ENCODE measurements at regions not wholly inside any gene's neighbourhood (a gene's known extent, or its start where the extent isn't known, plus 50 kb on each side); places are given as distances from the start of the nearest gene placed in this dataset.

DNA sequence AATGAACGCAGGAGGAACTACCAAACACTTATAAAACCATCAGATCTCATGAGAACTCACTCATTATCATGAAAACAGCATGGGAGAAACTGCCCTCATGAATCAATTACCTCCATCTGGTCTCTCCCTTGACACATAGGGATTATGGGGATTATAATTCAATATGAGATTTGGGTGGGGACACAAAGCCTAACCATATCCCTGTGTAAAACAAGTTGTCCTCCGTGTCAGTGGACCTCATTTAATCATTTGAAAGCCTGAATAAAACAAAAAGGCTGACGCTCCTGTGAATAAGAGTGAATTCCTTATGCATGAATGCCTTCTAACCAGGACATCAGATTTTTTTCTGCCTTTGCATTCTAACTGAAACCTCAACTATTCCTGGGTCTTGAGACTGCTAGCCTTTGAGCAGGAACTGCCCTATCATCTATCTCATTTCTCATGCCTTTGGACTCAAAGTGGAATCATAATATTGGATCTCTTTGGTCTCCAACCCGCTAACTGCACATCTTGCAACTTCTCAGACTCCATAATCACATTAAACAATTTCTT, 648.8 kb downstream of the ADGRL2 start:
- DNase-seq (ENCODE audit: low spot score), result no peak

DNA sequence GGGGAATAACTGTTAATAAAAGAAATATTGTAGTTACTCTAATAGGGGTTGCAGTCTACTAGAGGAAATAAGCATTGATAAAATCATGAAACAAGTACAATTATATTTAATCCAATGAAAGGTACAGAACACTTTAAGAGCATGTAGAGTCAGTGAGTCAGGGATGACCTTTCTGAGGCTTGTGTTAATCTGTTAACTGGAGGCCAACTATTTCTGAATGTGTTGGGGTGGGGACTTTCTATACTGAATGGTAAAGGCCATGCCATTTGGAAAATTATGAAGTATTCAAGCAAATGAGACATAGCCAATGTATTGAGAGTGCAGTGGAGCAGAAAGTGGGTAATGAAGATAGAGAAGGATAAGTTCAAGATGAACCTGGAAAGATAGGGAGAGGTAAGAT, 646.2 kb downstream of the ADGRL2 start:
- no peak for DNase-seq (ENCODE audit: low spot score)

DNA sequence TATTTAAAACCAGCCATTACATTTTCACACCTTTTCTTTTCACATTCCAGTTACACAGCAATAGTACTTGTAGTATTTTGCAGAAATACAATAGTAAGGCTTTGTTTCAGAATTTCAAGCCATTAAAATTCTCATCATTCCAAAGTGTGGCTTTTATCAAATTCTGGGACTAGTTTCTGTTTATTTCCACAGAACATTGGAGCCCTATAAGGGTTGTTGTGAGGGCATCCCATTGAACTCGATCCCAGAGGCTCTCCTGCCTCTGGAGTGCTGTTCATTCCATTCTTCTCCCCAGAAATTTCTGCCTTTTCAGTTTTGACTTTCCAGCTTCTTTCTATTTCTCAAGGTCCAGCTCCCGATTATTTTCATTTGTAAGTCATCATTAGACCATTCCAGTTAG, 645.5 kb downstream of the ADGRL2 start:
- no peak for DNase-seq (ENCODE audit: low spot score)

DNA sequence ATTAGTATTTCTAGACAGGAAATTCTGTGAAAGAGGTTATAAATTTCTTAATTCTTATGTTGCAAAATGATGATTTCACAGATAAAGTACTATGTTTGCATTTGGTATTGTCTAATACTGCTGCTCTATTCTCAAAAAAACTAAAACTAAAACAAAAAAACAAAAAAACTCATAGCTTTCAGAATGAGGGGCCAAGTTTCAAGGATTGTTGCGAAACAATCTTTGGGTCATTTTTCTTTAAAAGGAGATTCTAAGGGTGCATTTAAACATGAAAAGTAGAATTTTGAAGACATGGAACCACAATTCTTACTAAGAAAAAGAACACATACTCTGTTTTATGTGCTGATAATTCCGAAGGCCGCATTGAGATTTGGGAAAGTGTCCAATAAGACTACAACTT, 645.1 kb downstream of the ADGRL2 start:
- DNase-seq (ENCODE audit: low spot score), result no peak

DNA sequence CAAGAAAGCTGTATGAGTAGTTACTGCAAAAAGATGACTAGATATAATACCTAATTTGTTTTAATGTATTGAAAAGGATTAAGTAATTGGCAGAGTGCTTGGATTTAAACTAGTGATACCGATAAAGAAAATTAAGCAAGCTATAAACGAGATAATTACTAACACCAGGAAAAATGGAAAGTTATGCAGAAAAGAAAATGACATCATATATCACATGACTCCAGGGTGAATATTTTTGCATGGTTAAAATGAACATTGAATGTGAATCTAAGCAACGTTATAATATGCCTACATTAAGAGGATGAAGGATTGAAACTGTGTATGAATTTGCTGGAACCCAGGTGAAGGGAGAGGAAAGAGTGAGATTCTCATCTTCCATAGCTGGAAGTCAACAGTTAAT, 644.4 kb downstream of the ADGRL2 start:
- DNase-seq (ENCODE audit: low spot score), result no peak

DNA sequence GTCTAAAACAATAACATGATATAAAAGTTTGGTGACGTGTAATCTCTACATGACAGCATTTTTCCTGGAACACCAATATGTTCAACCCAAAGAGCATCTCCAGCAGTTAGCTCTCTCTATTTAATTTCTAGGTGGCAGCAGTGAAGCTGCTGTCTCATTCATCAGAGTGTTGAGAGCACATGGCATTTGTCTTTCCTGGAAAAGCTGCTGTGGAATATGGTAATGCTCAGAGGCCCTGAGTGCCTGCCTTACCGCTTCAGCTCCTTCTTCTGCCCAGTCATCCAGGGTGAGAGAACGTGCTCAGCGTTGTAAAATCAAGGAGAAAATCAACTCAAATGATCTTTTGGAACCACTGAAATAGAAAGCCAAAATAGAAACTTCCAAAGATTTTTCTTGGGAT, 640.7 kb downstream of the ADGRL2 start:
- no peak for DNase-seq (ENCODE audit: low spot score)

DNA sequence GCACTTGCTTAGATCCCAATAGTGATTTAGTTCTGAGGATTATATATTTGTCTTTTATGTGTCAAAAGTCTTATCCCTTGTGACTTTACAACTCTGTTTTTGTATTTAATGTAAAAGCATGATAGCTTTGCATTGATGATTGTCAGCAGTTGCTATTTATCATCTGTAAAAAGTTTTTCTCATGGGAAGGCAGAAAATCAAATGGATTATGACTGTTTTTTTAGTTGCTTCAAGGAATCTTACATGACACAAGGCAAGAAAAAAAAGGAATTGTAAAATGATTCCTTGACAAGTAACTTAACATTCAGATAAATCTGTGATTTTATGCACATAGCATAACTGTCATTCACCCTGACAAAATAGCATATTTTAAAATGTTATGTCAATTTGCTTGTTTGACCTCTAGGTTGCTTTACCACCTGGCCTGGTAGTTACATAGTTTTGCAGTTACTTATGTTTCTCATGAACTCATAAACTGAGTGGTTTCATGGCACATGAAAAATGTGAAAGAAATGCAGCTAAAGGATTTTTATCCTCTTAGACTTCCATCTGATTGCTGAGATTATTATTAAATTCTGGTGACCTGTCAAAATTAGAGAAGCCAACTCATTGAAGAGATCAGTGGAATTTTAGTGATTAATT, 622.6 kb downstream of the ADGRL2 start:
- no peak for DNase-seq (ENCODE audit: low spot score)

DNA sequence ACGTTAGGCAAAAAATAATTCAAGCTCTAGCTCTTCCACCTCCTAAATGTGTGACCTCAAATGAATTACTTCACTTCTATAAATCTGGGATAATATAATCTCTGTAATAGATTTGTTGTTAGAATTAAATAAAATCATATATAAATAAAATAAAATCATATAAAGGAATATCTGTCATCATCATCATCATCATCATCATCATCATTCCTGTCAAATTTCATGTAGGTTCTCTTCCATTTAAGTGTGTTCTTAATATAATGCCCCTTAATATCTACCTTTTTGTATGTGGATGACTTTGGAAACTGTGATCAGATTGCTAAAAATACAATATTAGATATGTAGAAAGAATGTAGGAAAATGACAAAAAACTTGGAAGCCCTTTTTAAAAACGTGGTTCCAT, 621.0 kb downstream of the ADGRL2 start:
- DNase-seq (ENCODE audit: low spot score), result no peak

DNA sequence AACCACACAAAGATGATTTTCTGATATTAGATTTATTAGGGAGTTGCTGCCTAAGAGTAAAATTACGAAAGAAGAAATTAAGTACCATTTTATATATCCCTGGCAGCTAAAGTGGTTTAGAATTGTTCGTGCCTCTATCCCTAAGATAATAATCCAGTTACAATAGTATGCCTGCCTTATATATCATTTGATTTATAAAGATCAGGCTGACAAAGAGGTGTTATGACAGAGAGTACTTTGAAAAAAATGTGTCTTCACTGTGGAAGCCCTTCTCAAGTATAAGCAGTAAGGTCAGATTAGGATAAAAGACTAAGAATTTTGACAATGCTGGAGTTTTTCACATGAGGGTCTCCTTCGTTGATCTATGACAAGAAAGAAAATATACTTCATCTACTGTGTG, 619.9 kb downstream of the ADGRL2 start:
- no peak for DNase-seq (ENCODE audit: low spot score)

DNA sequence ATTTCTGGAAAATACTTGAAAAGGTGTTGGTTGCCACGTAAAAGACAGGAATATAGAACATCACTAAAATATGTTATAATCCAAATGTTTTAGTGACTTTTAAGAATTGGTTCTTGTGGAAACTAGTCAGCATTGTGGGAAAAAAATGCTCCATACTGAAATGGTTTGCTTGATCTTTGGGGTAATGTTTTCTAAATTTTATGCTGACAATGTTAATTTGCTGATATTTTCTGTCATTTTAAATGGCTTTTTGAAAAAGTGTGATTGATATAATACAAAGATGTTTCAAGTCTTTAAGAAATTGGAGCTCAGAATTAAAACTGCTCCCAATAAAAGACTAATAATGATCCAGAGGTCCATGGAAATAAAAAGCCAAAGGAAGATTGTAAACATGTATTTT, 610.9 kb downstream of the ADGRL2 start:
- DNase-seq (ENCODE audit: low spot score), result no peak

DNA sequence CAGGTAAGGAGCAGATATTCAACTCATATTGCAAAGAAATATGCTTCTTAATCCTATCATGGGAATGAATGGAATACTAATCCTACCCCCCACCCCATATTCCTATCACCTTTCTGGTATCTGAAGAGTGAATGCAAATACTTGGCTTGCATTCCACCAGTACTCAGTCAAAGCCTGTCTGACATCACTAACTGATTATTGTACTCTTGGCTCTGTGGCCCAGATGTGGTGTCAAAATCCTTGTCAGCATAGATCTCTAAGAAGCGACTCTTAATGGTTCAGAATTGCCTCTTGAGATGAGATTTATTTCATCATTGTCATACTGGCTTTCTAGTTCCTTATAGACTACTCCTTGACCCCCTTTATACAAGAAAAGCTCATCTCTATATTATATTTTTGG, 604.6 kb downstream of the ADGRL2 start:
- DNase-seq (ENCODE audit: low spot score), result no peak

DNA sequence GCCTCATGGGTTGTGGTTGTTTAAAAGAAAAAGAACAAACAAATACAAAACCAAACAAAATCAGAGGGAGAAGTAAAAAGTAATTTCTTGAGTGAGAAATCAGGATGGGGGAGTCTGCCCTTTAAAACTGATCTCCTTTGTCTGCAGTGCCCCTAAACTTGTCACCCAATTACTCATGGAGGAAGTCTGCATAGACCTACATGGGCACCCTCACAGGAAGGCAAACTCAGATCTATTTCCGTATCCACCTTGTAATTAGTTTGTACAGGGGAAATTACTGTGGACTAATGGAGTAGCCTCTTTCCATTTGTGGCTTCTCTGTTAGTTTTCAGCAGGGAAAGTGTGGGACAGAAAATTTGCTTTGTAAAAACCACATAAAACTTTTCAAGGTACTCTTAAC, 600.4 kb downstream of the ADGRL2 start:
- no peak for DNase-seq (ENCODE audit: low spot score)

DNA sequence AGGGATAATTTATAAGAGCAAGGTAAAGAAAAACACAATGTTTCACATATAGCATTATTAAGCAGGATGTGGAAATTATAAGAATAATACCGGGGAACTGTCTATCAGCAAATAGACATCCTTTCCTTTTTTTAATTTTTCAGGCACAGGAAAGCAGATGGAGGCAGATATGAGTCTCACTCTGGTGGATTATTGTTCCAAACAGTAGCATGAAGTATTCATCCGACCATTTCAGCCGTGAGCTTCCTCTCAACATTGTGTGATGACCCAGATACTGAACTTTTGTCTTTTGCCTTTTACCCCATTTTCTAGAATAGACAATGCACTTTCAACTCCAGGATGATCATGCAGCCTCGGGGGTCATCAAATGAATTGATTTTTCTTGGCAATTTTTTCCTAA, 599.8 kb downstream of the ADGRL2 start:
- DNase-seq (ENCODE audit: low spot score), result no peak

DNA sequence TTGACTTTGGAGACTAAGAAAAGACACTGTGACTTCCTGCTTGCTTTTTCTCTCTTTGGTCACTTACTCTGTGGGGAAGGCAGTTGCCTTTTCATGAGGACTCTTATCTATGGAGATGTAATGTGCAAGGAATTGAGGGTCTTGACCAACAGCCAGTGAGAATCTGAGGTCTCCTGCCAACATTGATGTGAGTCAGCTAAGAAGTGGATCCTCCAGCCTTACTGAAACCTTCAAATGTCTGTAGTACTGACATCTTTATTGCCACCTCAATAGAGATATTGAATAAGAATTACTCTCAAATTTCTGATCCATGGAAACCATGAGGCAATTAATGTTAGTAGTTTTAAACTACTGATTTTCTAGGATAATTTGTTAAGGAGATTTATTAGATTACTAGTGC, 598.4 kb downstream of the ADGRL2 start:
- no peak for DNase-seq (ENCODE audit: low spot score)

DNA sequence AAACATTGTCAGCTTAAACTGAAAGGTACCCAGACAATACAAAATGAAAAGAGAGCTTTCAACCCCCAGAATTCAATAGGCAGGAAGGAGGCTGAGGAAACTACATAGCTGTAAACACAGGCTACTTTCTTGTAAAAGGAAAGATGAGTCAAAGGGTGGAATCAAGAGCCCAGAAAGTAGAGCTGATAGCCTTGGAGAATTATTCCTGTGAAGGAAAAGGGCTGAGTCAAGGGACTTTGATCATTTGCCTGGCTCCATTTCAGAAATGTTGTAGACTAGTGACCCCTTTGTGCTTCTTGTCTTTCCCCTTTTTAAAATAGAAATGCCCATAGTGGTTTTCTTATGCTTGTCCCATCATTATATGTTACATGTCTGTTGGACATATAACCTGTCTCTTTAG, 597.6 kb downstream of the ADGRL2 start:
- DNase-seq (ENCODE audit: low spot score), result no peak

DNA sequence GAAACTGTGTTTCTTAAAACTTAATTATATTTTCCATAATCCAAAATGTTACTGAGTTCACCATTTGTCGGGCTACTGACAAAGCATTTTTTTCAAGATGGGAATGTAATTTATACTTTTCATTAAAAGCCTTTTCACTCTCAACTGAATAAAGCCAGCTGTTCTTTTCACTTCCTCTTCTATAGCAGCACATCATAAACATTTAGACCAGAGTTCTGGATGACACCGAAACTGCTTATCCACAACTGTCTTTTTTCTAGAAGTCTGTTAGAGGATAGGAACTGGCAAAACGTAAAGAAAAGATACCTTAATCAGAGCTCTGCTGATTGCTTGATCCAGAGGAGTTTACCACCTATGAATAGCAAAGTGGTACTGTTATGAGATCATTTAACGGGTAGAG, 594.7 kb downstream of the ADGRL2 start:
- DNase-seq (ENCODE audit: low spot score), result no peak

DNA sequence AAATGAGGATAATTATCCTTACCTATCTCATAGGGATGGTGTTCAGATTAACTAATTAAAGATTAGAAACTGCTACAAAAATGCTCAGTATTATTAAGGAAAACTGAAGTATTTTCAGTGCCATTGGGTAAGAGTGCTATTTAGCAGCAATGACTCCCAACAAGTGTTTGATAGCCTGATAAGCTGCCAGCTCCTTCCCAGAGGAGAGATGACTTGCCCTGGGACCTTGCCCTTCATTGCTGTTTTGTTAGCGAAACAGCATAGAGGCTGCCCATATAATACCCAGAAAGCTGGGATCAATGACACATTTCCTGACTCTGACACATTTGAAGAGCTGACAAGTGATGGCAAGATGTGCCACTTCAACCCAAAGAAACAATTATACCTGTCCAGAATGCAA, 592.2 kb downstream of the ADGRL2 start:
- DNase-seq (ENCODE audit: low spot score), result no peak

DNA sequence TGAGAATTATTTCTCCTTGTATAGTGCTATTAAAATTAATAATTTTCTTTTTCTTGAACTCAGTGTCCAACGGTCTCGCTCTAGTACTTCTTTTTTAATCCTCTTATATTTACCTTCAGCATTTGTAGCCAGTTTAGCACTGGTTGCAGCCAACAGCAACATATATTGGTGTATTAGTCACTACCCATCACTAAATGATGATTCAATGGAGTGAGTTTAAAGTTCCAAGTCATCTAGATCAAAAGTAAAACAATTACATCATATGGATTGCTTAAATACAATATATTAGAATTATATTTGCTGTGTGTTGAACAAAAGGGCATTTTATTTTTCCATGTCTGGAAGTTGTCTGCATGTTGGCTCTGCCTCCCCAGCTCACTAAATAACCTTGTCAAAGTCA, 591.8 kb downstream of the ADGRL2 start:
- DNase-seq (ENCODE audit: low spot score), result peak; percentile 10

DNA sequence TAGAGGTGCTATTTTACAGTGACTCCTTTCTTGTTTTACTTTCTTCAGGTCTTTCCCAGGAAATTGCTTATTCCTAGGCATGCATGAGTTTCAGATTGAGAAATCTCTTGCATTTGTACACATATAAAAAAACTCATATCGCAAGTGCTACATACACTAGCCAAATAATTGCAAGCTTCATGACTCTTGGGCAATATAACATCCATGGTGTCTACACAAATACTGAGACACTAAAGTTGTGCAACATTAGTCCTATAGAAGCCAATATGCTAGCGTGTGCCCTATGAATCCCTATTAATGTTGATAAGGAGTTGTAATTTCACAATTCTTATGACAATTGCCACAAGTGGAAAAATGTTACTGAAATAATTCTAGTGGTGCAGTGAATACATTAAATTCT, 591.0 kb downstream of the ADGRL2 start:
- no peak for DNase-seq (ENCODE audit: low spot score)

DNA sequence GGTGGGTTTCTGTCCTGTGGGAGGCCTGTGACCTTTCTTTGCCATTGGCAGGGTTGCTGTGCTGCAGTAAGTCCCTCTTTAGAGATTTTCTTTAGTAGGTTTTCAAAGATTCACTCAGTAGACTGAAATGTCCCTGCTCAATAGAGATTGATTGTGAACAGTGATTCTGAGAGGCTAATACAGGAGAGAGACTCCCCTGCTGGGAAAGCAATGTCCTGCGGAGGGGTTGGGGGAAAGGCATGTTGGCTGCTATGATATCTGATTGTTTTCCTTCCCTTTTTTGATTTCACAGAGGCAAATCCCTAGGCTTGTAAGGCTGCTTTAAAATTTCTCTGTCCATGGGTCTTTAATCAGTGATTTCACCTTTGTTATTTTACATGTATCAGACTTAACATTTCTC, 589.9 kb downstream of the ADGRL2 start:
- DNase-seq (ENCODE audit: low spot score), result no peak

DNA sequence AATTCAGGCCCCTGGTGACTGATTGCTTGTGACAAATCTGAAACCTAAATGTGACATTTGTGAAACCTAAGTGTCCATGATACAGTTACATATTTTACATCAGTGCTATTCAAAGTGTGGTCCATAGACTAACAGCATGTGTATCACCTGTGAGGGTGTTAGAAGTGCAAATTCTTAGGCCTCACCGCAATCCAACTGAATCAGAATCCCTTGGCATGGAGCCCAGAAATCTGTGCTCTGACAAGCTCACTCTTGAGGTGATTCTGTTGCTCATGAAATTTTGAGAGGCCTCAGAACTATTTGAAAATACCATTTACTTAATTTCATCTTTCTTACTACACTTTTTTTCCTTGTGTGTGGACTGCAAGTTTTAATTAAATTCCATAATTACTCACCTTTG, 587.9 kb downstream of the ADGRL2 start:
- peak; percentile 34 for DNase-seq (ENCODE audit: low spot score)

DNA sequence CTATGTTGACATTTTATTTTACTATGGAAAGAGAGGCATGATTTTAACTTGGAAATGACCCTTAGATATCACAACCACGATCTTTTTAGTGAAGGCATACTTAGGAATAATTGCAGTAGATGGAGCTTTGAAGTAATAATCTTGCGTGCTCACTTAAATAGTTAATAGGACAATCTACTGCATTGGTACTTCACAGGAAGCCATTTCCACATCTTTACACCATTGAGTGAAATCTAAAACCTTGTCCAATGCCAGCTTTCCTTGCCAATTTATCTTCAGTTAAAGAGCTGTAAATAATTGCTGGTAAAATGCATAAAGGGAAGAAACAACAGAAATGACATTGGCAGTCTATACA, 586.3 kb downstream of the ADGRL2 start:
- DNase-seq (ENCODE audit: low spot score), result no peak

DNA sequence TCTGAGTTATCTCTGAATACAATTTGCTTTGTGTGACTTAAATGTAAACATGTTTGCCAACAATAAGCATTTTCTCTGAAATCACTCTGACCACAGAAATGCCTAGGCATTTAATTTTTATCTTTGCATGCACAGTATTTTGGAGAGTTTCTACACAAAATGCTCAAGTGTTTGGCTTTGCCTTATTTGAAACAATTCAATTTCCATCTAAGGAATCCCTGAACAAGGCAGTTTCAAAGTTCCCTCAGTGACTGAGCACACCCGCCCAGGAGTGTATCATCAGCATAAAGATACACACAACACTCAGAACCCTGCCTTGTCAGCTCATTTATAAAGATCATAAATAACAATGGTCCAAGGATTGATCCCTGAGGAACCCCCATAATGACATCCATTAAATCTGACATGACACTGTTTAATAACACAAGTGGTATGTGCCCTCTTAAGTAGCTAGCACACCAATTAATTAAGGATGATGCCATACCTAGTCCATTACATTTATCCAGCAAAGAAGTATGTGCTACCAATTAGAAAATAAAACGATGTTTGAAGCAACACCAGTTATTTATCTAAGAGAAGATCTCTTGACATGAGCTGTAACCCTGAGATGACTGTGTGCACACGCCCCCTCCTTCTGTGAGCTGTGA, 585.8 kb downstream of the ADGRL2 start:
- no peak for DNase-seq (ENCODE audit: low spot score)

DNA sequence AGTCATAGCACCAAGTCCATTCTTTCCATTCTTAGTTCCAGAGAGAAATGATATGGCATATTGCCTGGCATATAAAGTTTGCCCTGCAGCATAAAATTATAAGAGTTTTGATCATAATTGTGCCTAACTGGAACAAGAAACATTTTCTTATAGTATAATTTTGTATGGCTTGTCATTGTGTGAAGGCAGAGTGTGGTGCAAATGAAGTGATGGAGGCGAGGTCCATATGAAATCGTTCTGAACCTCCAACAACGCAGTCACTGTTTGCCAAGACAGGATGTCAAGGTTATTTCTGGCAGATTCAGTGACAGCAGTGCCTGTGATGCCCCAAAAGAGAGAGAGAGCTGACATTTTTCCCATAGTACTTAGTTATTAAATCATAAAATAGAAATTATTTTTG, 584.0 kb downstream of the ADGRL2 start:
- no peak for DNase-seq (ENCODE audit: low spot score)

All from A172 (cell line).